ENCODE measurements at regions not wholly inside any gene's neighbourhood (a gene's known extent, or its start where the extent isn't known, plus 50 kb on each side); places are given as distances from the start of the nearest gene placed in this dataset.

GRCh38 chr9:22623236-22623635, 176.6 kb downstream of the DMRTA1 start:
- TF ChIP-seq CTCF (IDR thresholded peaks at IDR 0.05) (no peak), POLR2A (IDR thresholded peaks at IDR 0.05) (no peak)

Measured in vagina (tissue), 2 donors.